HepG2 (cell line): ENCODE measurements at regions not wholly inside any gene's neighbourhood (a gene's known extent, or its start where the extent isn't known, plus 50 kb on each side); places are given as distances from the start of the nearest gene placed in this dataset.

ENCODE experiments used
- ATAC-seq: fragments of 200-7000 bp; cut with Tn5 transposase; 3 replicates; pipeline ENCODE4 v1.9.1; 2020; ENCODE audit warnings: mild to moderate bottlenecking, moderate library complexity
- BruUV-seq: library from RNA; stranded (reverse); fragments of 400-500 nt; replicated peaks from 2 replicates; lab custom pipeline; 2021; lab: Mats Ljungman, UMichigan
- CTCF ChIA-PET: fragments of 300-600 bp; formaldehyde crosslinking; extraction: SDS; loops from one replicate; lab custom pipeline; 2021; ENCODE audit warnings: low total read pairs, inconsistent platforms, low intra/inter-chr PET ratio; lab: Yijun Ruan, JAX
- POLR2A ChIA-PET: fragments of 350-600 bp; sonication (Branson Sonifier 250); formaldehyde crosslinking; loops from one replicate; lab custom pipeline; 2020; ENCODE audit warnings: antibody characterized with exemption, inconsistent platforms; lab: Yijun Ruan, JAX
- DNase-seq: peaks from one replicate; pipeline ENCODE4 v3.0.0-alpha.2; 2015; ENCODE audit warnings: low spot score
- FAIRE-seq: peaks from 3 replicates; lab custom pipeline; 2011; peaks lifted over from hg19 to GRCh38; lab: Jason Lieb, UNC
- H2AFZ ChIP-seq: one replicate; pipeline ENCODE4 v1.6.1; 2011; ENCODE audit warnings: low read length, inconsistent platforms
- H3K27ac ChIP-seq: fragments of 300-600 bp; 3 replicates; pipeline ENCODE4 v1.8.0; 2011; ENCODE audit warnings: mixed run types, mild to moderate bottlenecking, mixed read lengths, low read length, inconsistent platforms; ENCODE audit not compliant: insufficient read depth; ENCODE audit errors: extremely low read length
- H3K27me3 ChIP-seq, 2 experiments: fragments of 200-600 bp in 1 of 2; 2 replicates in 1 of 2; 3 replicates in 1 of 2; pipeline versions ENCODE4 v1.6.0 to v1.8.0; 2011; ENCODE audit warnings: low read length in 2 of 2, mild to moderate bottlenecking in 2 of 2, moderate library complexity in 2 of 2, inconsistent platforms in 1 of 2; ENCODE audit not compliant: insufficient read depth in 2 of 2, control insufficient read depth in 1 of 2
- H3K36me3 ChIP-seq, 2 experiments: fragments of 200-600 bp in 1 of 2; replicated peaks in 1 of 2; 2 replicates in 1 of 2; 3 replicates in 1 of 2; pipeline versions ENCODE4 v1.5.1 to v1.8.0; 2011; ENCODE audit warnings: low read length in 2 of 2, inconsistent platforms in 1 of 2; ENCODE audit not compliant: insufficient read depth in 2 of 2, control insufficient read depth in 1 of 2
- H3K4me1 ChIP-seq: 2 replicates; pipeline ENCODE4 v1.5.1; 2012; ENCODE audit warnings: low read length, inconsistent platforms; ENCODE audit not compliant: insufficient read depth
- H3K4me2 ChIP-seq: 2 replicates; pipeline ENCODE4 v1.6.0; 2011; ENCODE audit warnings: low read depth, low read length, inconsistent platforms
- H3K4me3 ChIP-seq, 3 experiments: fragments of 200-600 bp in 1 of 3; sonication (generic), shearing (Covaris generic) in 1 of 3; replicated peaks in 1 of 3; 2 replicates each; pipeline ENCODE4 v1.5.1; 2011 to 2016; ENCODE audit warnings: low read length in 3 of 3, inconsistent platforms in 2 of 3, low read depth in 2 of 3, mild to moderate bottlenecking in 2 of 3, control low read depth in 1 of 3, mixed read lengths in 1 of 3; ENCODE audit not compliant: insufficient read depth in 1 of 3
- H3K79me2 ChIP-seq: one replicate; pipeline ENCODE4 v1.6.1; 2011; ENCODE audit warnings: low read length, inconsistent platforms; ENCODE audit not compliant: insufficient read depth
- H3K9ac ChIP-seq: 2 replicates; pipeline ENCODE4 v1.6.0; 2011; ENCODE audit warnings: mild to moderate bottlenecking, low read depth, low read length, inconsistent platforms; ENCODE audit not compliant: insufficient read depth
- H3K9me3 ChIP-seq: 2 replicates; pipeline ENCODE4 v1.5.1; 2012; ENCODE audit warnings: mild to moderate bottlenecking, low read length
- H4K20me1 ChIP-seq: 2 replicates; pipeline ENCODE4 v1.6.0; 2011; ENCODE audit warnings: inconsistent platforms, mild to moderate bottlenecking, low read length, moderate library complexity; ENCODE audit not compliant: insufficient read depth
- ATAD3A ChIP-seq: sonication (generic); formaldehyde crosslinking; IDR thresholded peaks from 2 replicates; pipeline ENCODE4 v1.4.0; 2020; ENCODE audit warnings: missing genetic modification reagents
- ATF3 ChIP-seq: sonication (generic); formaldehyde crosslinking; IDR thresholded peaks from 2 replicates; pipeline ENCODE4 v1.4.0; 2020; ENCODE audit warnings: missing genetic modification reagents
- E2F2 ChIP-seq: sonication (generic); formaldehyde crosslinking; IDR thresholded peaks from 2 replicates; pipeline ENCODE4 v1.4.0; 2020; ENCODE audit warnings: missing genetic modification reagents, borderline replicate concordance
- HBP1 ChIP-seq: IDR thresholded peaks from 2 replicates; pipeline ENCODE4 v1.6.1; 2016; ENCODE audit warnings: low read depth, control low read depth
- HMGA1 ChIP-seq: sonication (generic); formaldehyde crosslinking; conservative IDR thresholded peaks from 2 replicates; pipeline ENCODE4 v1.4.0; 2020; ENCODE audit warnings: missing genetic modification reagents
- KLF13 ChIP-seq: sonication (generic); formaldehyde crosslinking; IDR thresholded peaks from 2 replicates; pipeline ENCODE4 v1.4.0; 2020; ENCODE audit warnings: mild to moderate bottlenecking, missing genetic modification reagents
- MAF1 ChIP-seq: sonication (generic); formaldehyde crosslinking; IDR thresholded peaks from 2 replicates; pipeline ENCODE4 v1.5.0; 2020; ENCODE audit warnings: missing genetic modification reagents, borderline replicate concordance
- NR3C1 ChIP-seq: sonication (generic); formaldehyde crosslinking; IDR thresholded peaks from 2 replicates; pipeline ENCODE4 v1.4.0; 2020; ENCODE audit warnings: missing genetic modification reagents
- RAD21 ChIP-seq: fragments of 450-650 bp; formaldehyde crosslinking; IDR thresholded peaks from 2 replicates; pipeline ENCODE4 v1.5.0; 2020; ENCODE audit warnings: mild to moderate bottlenecking
- SOX13 ChIP-seq, 3 experiments: fragments of 450-650 bp in 1 of 3; sonication (generic) in 1 of 3; formaldehyde crosslinking in 1 of 3; IDR thresholded peaks in 2 of 3; conservative IDR thresholded peaks in 1 of 3; 2 replicates each; pipeline versions ENCODE4 v1.5.0 to v1.6.1; 2016 to 2020; ENCODE audit warnings: antibody characterized with exemption in 1 of 3, mild to moderate bottlenecking in 1 of 3, missing compliant biosample characterization in 1 of 3, missing genetic modification reagents in 1 of 3, moderate library complexity in 1 of 3
- STAG1 ChIP-seq: sonication (generic); formaldehyde crosslinking; IDR thresholded peaks from 2 replicates; pipeline ENCODE4 v1.4.0; 2020; ENCODE audit warnings: missing genetic modification reagents
- ZNF282 ChIP-seq: fragments of 450-650 bp; IDR thresholded peaks from 2 replicates; pipeline ENCODE4 v1.6.1; 2018; ENCODE audit not compliant: partially characterized antibody
- ZNF564 ChIP-seq: sonication (generic); formaldehyde crosslinking; IDR thresholded peaks from 2 replicates; pipeline ENCODE4 v1.8.1; 2023; ENCODE audit warnings: mild to moderate bottlenecking, missing genetic modification reagents
- ZNF83 ChIP-seq: sonication (generic); formaldehyde crosslinking; IDR thresholded peaks from 2 replicates; pipeline ENCODE4 v1.4.0; 2020; ENCODE audit warnings: missing genetic modification reagents, mild to moderate bottlenecking, borderline replicate concordance
- WGBS: methylation state at CpG from one replicate; pipeline ENCODE4 v1.1.6; 2017; ENCODE audit warnings: low lambda C conversion rate; 5-methylcytosine and 5-hydroxymethylcytosine counted together
- in situ Hi-C: cut with HindIII; loops from 2 replicates; pipeline ENCODE4 v1.10.0; 2017; ENCODE audit warnings: low pct_unique_long_range_greater_than_20kb; ENCODE audit not compliant: extremely low pct_ligation_motif_present
- intact Hi-C: fragments of 100-400 bp; cut with micrococcal nuclease; formaldehyde crosslinking; loops from one replicate; pipeline ENCODE4 v1.10.0; 2022; ENCODE audit not compliant: unreplicated experiment

DNA sequence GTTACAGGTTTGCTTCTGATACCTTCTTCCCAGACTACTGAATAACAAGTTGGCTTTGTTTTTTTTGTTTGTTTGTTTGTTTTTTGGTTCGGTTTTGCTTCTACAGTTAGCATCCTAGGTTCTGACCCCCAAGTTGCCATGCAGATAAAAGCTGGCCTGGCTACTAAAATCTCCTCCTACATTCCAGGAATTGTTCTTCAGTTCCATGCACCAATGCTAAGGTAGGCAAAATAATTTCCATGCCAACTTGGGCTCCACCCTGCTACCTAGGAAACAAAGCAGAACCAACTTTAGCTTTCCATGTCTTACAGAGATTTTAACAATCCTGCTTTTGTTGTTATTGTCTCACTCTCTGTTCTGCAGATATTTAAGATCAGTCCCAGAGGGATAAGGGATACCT is 495.5 kb upstream of the SOX9 start:
- H3K9ac ChIP-seq = no peak overlapping the region
- intact Hi-C loops = no loop called here
- no peak overlapping the region for H3K4me3 ChIP-seq
- no peaks in the 10 kb centered on the region for H3K4me1 ChIP-seq
- POLR2A ChIA-PET = no interaction called here
- ATAC-seq = no peak
- no peak for FAIRE-seq
- no peak overlapping the region for H2AFZ ChIP-seq
- in situ Hi-C loops = no loop called here
- no peaks in the 10 kb centered on the region for H4K20me1 ChIP-seq
- H3K9me3 ChIP-seq = no peaks in the 10 kb centered on the region
- H3K4me2 ChIP-seq = no peak overlapping the region
- H3K36me3 ChIP-seq = no peaks in the 10 kb centered on the region
- CTCF ChIA-PET = no interaction called here
- TF ChIP-seq NR3C1 (no peak), ZNF282 (no peak), STAG1 (CRISPR knock-in tag) (no peak), MAF1 (CRISPR knock-in tag) (no peak), ATAD3A (no peak), HBP1 (CRISPR knock-in tag) (no peak), E2F2 (CRISPR knock-in tag) (no peak), KLF13 (CRISPR knock-in tag) (no peak), ZNF83 (CRISPR knock-in tag) (no peak), SOX13 (IDR thresholded peaks at IDR 0.05) (no peak), SOX13 (CRISPR knock-in tag; conservative IDR thresholded peaks at IDR 0.05 in 1 of 2, IDR thresholded peaks at IDR 0.05 in 1 of 2) (no peak), RAD21 (CRISPR knock-in tag) (no peak), ATF3 (CRISPR knock-in tag) (no peak), ZNF564 (no peak), HMGA1 (CRISPR knock-in tag) (no peak)
- TF ChIP-seq, all 625 proteins: peak for 0
- WGBS = 9% methylated on average over 1 of the region's 1 CpG
- H3K27ac ChIP-seq = no peak overlapping the region
- BruUV-seq = no TSS peak
- no peak for DNase-seq
- no peaks in the 10 kb centered on the region for H3K27me3 ChIP-seq
- no peaks in the 10 kb centered on the region for H3K79me2 ChIP-seq
